HL-60 (cell line): ENCODE measurements at regions not wholly inside any gene's neighbourhood (a gene's known extent, or its start where the extent isn't known, plus 50 kb on each side); places are given as distances from the start of the nearest gene placed in this dataset.

Source experiments
- DNase-seq, 2 experiments: peaks; one replicate each; pipeline ENCODE4 v3.0.0-alpha.2; 2010 to 2020; ENCODE audit warnings: low read depth in 1 of 2, low spot score in 1 of 2
- H3K27ac ChIP-seq: fragments of 250-450 bp; sonication (Bioruptor Pico); replicated peaks from 2 replicates; pipeline ENCODE4 v1.5.1; 2020; ENCODE audit warnings: mild to moderate bottlenecking, moderate library complexity
- H3K27me3 ChIP-seq: fragments of 250-450 bp; sonication (Bioruptor Pico); 2 replicates; pipeline ENCODE4 v1.5.1; 2021; ENCODE audit warnings: mild to moderate bottlenecking, moderate library complexity; ENCODE audit not compliant: insufficient read depth, poor library complexity, severe bottlenecking
- H3K4me3 ChIP-seq: replicated peaks from 2 replicates; pipeline ENCODE4 v1.5.1; 2011; ENCODE audit warnings: mild to moderate bottlenecking, control low read depth, low read length; ENCODE audit not compliant: insufficient read depth
- GABPA ChIP-seq: IDR thresholded peaks from 2 replicates; pipeline ENCODE4 v1.6.1; 2012; ENCODE audit warnings: low read depth
- POLR2AphosphoS5 ChIP-seq: IDR thresholded peaks from 2 replicates; pipeline ENCODE4 v1.6.1; 2012; ENCODE audit warnings: low read depth
- REST ChIP-seq: IDR thresholded peaks from 2 replicates; pipeline ENCODE4 v1.6.1; 2012; ENCODE audit warnings: low read depth; ENCODE audit not compliant: insufficient replicate concordance
- SPI1 ChIP-seq: IDR thresholded peaks from 2 replicates; pipeline ENCODE4 v1.6.1; 2012; ENCODE audit warnings: low read depth, mild to moderate bottlenecking, borderline replicate concordance
- TF ChIP-seq, protein P1 (sequence below): IDR thresholded peaks from one replicate; pipeline ENCODE4 v1.5.1; 2011; ENCODE audit warnings: low read length, control low read depth, inconsistent platforms; ENCODE audit not compliant: insufficient read depth

GRCh38 chr9:30507166-30507565 is 1877.3 kb upstream of the ACO1 start:
- TF ChIP-seq POLR2AphosphoS5: no peak
- Histone ChIP-seq H3K4me3 (no peak overlapping the region), H3K27me3 (no peaks in the 10 kb centered on the region), H3K27ac (no peak overlapping the region)
- DNase-seq: no peak

GRCh38 chr9:30511666-30512065 is 1872.8 kb upstream of the ACO1 start:
- Histone ChIP-seq H3K27ac (no peak overlapping the region), H3K4me3 (no peak overlapping the region), H3K27me3 (no peaks in the 10 kb centered on the region)
- no peak for DNase-seq
- TF ChIP-seq GABPA: no peak
- TF ChIP-seq POLR2AphosphoS5: no peak
- TF ChIP-seq SPI1: no peak
- no peak for TF ChIP-seq REST
- TF ChIP-seq, protein P1, sequence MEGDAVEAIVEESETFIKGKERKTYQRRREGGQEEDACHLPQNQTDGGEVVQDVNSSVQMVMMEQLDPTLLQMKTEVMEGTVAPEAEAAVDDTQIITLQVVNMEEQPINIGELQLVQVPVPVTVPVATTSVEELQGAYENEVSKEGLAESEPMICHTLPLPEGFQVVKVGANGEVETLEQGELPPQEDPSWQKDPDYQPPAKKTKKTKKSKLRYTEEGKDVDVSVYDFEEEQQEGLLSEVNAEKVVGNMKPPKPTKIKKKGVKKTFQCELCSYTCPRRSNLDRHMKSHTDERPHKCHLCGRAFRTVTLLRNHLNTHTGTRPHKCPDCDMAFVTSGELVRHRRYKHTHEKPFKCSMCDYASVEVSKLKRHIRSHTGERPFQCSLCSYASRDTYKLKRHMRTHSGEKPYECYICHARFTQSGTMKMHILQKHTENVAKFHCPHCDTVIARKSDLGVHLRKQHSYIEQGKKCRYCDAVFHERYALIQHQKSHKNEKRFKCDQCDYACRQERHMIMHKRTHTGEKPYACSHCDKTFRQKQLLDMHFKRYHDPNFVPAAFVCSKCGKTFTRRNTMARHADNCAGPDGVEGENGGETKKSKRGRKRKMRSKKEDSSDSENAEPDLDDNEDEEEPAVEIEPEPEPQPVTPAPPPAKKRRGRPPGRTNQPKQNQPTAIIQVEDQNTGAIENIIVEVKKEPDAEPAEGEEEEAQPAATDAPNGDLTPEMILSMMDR: no peak

DNA sequence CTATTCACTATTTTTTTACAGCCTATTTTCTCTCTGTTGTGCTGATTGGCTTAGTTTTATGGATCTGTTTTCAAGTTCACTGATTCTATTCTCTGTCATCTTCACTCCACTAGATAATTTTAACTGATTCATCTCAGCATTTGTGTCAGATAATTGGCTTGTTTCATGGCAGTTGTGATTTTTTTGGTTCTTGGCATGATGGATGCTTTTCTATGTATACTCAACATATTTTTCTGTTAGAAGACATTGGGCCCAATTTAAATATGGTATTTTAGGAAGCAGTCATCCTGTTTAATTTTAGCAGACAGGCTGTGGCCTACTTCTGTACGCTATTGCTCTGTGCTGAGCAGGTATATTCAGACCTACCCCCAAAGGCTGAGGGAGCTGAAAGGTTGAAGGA is 1865.3 kb upstream of the ACO1 start:
- no peak for DNase-seq
- TF ChIP-seq POLR2AphosphoS5 (no peak), SPI1 (no peak), REST (no peak), GABPA (no peak)
- TF ChIP-seq, protein P1: no peak
- Histone ChIP-seq H3K27ac (no peak overlapping the region), H3K27me3 (no peaks in the 10 kb centered on the region), H3K4me3 (no peak overlapping the region)

DNA sequence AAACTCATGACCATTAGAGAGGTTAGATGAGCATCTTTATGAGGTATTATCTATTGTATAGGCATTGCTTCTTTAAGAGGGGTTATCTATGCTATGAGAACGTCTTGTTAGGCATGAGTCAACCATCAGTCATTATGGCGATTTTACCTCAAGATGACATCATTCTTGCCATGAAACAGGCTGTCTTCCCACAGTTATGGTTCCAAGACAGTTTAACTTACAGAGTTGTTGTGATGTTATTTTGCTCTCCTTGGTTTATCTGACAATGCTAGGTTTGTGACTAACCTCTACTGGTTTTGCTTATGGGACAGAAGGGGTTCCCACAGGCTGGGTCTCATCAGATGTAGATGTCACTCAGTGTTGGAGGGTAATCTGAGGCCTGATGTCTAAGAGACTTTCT is 1864.7 kb upstream of the ACO1 start:
- TF ChIP-seq REST: no peak
- TF ChIP-seq, protein P1: no peak
- TF ChIP-seq SPI1: no peak
- no peak for TF ChIP-seq GABPA
- no peak for TF ChIP-seq POLR2AphosphoS5
- Histone ChIP-seq H3K27ac (no peak overlapping the region), H3K4me3 (no peak overlapping the region), H3K27me3 (no peaks in the 10 kb centered on the region)
- no peak for DNase-seq
